NCI-H2081 (cell line): ENCODE measurements at regions not wholly inside any gene's neighbourhood (a gene's known extent, or its start where the extent isn't known, plus 50 kb on each side); places are given as distances from the start of the nearest gene placed in this dataset.
"Not testable (repeated sequence)": the region's sequence is repeated elsewhere in the genome, so short reads cannot be mapped to it uniquely, and the experiment has no call there.

Experiments
- DNase-seq, 2 experiments: peaks; one replicate each; lab custom pipeline; 2025; lab: John Stamatoyannopoulos, UW

DNA sequence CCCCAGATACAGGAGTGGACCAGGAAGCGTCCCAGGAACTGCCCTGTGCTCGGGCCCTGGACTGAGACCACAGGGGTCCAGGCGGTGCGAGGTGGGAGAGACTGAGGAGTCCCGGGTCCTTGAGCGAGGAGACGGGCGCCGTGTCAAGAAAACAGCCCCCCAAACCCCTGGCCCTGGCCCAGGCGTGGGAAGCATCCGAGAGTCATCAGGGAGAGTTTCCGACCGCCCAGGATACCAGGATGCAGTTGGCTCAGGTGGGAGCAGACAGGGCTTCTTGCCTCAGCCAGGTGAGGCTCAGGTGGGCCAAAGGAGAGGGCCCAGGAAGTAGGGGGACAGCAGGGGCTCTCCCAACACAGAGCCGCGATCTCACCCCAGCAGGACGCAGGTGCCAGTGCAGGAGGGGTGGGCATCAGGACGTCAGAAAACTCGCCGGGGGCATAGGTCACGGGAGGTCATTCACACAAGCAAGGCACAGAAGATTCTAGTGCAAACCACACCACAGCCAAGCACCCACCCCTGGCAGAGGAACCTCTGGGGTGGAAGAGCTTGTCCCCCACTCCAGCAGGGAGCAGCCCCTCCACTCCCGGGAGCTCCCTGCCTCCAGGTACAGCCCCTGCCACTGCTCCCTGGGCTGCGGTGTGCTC, 102.5 kb upstream of the EIF5 start:
- no peak for DNase-seq

DNA sequence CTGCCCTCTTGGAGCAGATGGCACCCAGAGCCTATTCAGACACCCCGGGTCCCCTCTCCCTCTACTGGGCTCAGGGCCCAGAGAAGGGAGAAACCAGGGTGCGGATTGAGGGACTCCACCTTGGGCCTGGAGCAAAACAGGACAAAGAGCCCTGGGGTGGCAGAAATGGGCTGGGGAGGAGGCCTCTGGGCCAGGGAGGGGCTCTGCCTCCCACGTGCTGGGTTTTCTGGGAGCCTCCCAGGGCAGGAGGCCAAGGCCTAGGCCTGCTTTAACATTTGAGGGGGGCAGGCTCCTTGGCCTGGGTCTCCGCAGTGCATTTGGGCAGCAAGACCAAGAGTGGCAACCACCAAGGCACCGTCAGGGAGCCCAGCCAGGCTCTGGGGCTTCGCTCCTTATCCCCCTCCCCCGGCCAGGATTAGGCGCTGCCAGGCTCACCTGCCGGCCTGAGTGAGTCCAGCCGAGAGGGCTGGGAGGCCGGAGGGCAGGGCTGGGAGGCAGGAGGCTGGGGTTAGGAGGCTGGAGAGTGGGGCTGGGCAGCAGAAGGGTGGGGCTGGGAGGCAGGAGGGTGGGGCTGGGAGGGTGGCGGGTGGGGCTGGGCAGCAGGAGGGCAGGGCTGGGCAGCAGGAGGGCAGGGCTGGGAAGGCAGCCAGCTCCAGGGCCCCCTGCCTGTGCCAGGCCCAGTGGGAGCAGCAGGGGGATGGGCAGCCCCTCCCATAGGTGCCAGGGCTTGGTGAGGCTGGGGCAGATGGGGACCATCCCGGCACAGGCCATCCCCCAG, 101.8 kb upstream of the EIF5 start:
- DNase-seq, result peak; percentile 70 to 77

DNA sequence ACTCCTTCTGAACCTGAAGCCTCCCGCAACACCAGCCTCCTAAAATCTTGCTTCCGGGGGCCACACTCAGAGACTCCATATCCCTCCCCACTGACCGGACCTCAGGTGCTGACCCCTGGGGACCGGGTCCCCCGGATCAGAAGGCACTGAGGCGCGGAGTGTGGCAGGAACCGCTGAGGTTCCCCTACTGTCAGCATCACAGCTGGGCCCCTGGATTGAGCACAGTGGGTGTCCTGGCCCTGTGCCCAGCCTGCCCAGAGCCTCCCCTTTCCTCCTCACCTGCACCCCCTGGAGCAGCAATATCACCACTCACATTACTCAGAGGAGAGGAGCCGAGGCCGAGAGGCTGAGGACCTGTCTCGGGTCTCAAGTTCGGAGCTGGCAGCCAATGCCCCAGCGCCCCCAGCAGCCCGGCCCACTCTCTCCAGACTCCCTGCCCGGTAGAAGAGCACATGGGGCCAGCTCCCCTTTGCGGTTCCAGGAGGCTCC, 101.2 kb upstream of the EIF5 start:
- DNase-seq, result peak; percentile 70 to 85

DNA sequence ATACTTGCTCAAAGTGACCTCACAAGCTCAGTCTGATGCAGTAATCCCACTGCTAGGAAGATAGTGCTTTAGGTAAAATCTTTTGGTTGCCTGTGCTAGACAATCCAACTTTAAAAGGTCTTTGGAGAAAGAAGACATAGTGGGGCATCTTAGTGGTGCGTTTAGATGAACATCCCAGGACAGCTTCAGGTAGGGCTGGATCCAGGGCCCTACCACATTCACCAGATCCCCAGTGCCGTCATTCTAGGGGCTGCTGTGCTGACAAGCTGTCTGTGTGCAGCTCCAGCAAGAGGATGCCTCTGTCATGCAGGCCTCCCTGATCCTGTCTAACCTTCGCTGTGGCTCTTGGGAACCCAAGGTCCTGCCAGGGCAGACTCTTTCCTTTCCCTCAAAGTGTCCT, 100.7 kb upstream of the EIF5 start:
- DNase-seq, result no peak

DNA sequence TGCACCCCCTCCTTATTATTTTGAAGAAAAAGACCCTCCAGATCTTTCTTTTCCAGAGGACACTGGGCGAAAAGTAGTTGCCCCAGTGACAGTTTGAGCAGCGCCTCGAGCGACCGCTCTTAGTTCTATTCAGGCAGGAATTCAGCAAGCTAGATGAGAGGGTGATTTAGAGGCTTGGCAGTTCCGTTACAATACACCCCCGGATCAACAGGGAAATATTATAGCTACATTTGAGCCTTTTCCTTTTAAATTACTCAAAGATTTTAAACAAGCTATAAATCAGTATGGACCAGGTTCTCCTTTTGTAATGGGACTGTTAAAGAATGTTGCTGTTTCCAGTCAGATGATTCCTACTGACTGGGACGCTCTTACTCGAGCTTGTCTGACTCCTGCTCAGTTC, 99.2 kb upstream of the EIF5 start:
- DNase-seq, result not testable (repeated sequence)

DNA sequence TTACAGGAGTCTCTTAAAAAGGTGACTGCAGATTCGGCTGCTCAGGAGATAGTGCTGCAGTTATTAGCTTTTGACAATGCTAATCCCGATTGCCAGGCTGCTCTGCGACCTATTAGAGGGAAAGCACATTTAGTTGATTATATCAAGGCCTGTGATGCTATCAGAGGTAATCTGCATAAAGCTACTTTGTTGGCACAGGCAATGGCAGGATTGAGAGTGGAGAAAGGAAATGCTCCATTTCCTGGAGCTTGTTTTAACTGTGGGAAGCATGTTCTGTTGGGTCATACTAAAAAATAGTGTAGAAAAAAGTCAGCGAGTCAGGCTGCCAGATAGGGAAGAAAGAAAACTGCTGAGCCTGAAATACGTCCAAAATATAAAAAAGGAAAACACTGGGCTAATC, 98.5 kb upstream of the EIF5 start:
- DNase-seq, result not testable (repeated sequence)

DNA sequence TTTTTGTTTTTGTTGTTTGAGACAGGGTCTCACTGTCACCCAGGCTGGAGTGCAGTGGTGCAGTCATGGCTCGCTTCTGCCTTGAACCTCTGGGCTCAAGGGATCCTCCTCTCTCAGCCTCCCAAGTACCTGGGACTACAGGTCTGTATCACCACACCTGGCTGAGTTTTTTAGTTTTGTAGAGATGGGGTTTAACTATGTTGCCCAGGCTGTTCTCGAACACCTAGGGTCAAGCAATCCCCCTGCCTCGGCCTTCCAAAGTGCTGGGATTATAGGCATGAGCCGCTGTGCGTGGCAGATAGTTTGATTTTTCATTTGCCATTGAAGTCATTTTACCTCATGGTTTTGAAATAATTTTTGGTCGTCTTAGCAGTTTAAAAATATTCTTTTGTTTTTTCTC, 94.3 kb upstream of the EIF5 start:
- no peak for DNase-seq

DNA sequence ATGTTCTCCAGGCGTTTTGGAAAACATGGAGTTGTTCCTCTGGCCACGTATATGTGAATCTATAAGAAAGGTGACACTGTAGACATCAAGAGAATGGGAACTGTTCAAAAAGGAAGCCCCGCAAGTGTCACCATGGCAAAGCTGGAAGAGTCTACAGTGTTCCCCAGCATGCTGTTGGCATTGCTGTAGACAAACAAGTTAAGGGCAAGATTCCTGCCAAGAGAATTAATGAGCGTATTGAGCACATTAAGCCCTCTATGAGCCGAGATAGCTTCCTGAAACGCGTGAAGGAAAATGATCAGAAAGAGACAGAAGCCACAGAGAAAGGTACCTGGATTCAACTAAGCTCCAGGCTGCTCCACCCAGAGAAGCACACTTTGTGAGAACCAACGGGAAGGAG, 92.5 kb upstream of the EIF5 start:
- DNase-seq, result no peak

DNA sequence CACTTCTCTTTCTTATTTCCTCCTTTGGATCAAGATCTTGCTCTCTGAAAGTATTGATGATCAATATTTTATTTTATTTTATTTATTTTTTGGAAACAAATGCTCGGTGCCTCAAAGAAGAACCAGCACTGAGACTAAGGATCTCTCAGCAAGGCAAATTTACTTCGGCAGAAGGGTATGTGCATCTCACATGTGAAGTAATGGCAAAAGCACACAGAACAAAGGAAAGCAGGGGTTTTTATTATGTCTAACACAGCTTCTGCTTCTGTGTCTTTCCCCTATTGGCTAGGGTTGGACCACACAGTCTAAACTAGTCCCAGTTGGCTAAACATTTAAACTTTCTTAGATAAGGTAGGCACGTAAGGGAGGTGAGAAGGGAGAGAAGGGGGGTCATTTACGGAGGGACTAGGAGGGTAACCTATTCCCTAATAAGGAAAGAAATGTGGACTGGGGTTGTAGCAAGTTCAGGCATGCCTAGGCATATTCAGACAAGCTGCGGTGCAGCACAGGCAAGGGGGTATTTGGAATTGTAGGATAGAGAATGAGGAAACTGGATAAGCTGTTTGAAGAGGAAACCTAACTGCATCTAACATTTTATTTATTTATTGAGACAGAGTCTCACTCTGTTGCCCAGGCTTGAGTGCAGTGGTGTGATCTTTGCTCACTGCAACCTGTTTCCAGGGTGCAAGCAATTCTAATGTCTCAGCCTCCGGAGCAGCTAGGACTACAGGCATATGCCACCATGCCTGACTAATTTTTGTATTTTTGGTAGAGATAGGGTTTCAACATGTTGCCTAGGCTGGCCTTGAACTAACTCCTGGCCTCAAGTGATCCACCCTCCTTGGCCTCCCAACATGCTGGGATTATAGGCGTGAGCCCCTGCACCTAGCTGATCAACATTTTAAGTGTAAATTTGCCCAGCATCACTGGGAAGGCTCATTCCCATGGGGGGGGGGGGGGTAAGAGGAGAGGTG, 90.0 kb upstream of the EIF5 start:
- no peak for DNase-seq

DNA sequence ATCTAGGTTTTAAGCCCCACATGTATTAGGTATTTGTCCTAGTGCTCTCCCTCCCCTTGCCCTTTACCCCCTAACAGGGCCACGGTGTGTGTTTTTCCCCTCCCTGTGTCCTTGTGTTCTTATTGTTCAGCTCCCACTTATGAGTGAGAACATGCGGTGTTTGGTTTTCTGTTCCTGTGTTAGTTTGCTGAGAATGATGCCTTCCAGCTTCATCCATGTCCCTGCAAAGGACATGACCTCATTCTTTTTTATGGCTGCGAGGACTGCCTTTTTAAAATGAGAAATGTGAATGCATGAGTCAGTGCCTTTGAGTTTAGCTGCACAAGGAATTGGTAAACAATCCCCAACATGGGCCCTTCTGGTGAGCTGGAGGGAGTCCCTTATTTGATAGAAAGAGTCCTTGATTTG, 88.4 kb upstream of the EIF5 start:
- DNase-seq, result not testable (repeated sequence)

DNA sequence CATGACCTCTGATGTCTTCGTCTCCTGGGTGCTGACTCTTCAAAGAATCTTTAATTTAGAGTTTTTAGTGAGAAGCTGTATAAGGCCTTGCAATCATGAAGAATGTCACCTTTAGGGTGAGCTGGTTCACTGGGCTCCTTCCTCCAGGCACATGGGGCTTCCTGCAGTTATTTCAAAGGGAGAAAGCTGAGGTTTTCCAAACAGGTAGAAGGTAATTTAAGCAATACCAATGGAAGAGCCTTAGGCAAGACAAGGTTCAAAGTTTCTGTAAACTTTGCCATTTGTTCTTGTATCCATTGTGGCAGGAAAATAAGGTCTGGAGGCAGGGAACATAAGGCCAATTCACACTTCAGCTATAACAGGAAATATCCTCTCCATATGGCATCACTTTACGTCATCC, 88.0 kb upstream of the EIF5 start:
- no peak for DNase-seq

DNA sequence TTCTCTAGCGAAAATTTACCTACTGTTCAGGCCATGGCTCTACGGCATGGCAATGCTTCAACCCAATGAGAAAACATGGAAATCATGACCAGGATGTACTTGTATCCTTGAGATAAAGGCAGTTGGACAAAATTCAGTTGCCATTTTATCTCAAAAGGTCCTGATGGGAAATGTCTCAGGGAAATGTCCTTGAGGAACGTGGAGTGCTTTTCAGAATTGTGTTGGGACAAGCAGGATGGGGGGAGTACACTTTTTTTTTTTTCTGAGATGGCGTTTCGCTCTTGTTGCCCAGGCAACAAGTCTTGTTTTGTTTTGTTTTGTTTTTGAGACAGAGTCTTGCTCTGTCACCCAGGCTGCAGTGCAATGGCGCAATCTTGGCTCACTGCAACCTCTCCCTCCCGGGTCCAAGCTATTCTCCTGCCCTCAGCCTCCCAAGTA, 86.8 kb upstream of the EIF5 start:
- DNase-seq, result no peak

DNA sequence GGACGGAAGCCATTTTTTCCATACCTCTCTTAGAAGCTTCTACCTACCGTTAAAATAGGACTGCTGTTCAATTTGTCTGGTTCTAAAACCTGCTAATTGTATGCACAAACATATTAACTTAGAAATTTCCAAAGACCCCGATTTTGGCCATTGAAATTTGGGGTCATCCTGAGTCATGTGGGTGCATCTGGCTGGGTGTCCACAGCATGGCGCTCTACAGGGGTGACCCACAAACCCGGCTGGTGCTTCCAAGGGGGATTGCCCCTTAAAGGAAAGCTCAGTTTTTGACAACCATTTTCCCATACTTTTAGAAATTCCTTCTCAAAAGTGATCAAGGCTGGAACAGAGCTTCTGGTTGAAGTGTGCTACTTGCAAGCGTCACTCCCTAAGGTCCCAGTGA, 83.9 kb upstream of the EIF5 start:
- DNase-seq, result no peak

DNA sequence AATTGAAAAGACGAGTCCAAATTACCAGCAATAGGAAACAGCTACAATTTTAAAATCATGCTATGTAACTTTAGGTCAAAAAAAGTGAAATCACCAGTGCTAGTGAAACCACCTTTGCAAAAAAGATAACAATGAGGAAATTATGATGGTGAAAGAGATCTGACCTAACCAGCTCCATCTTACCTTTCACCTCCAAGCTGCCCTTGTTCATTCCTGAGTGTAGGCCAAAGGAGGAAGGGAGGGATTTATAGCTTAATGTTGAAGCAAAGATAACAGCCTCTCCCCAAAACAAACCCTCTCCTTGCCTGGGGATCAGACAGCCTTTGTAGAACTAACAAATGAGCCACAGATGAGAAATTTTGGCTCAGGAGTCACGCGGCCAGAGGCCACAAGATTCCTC, 83.2 kb upstream of the EIF5 start:
- no peak for DNase-seq

DNA sequence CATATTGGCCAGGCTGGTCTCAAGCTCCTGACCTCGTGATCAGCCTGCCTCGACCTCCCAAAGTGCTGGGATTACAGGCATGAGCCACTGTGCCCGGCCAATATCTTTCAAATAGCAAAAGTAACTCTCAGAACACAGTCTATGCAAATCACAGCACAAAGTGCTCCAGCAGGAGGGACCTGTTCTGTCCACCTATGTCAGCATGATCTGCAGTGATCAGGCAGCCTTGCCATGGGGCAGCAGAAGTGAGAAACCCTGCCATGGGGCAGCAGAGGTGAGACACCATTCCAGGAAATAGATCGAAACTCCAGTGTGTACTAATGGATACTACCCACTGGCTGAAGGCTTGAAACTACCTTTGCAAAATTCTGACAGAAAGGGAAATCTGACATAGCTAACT, 78.5 kb upstream of the EIF5 start:
- no peak for DNase-seq

DNA sequence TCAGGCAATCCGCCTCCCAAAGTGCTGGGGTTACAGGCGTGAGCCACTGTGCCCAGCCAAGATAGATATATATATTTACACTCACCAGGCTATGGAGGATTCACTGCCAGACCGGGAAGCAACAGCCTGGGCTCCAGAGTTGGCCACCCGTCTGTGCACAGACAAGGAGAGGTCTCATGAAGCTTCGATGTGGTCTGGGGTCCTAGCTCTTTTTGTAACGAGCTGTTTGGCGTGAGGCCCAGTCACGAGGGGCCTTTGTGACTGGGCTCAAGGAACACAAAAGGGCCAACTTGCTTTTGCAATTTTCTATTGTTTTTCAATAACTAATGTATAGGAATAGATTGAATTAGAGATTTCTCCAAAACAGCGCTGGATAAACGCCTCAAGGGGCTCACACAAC, 77.6 kb upstream of the EIF5 start:
- DNase-seq, result no peak

DNA sequence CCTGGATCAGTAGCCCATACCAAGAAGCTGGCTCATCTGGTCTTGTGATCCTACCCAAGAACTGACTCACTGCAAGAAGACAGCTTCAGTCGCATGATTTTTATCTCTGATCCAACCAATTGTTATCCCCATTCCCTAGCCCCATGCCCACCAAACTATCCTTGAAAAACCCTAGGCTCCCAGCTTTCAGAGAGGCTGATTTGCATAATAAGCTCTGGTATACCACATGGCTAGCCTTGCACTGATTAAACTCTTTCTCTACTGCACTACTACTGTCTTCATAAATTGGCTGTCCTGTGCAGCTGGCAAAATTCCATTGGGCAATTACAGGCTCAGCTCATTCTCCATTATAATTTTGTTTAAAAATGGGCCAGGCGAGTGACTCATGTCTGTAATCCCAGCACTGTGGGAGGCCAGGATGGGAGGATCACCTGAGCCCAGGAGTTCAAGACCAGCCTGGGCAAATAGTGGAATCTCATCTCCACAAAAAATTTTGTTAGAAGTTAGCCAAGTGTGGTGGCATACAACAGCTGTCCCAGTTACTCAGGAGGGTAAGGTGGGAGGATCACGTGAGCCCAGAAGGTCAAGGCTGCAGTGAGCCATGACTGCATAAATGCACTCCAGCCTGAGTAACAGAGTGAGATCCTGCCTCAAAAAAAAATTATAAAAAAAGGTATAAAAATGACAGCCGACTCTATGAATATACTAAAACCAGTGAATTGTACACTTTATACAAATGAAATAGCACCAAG, 76.7 kb upstream of the EIF5 start:
- peak; percentile 8 to 66 for DNase-seq

DNA sequence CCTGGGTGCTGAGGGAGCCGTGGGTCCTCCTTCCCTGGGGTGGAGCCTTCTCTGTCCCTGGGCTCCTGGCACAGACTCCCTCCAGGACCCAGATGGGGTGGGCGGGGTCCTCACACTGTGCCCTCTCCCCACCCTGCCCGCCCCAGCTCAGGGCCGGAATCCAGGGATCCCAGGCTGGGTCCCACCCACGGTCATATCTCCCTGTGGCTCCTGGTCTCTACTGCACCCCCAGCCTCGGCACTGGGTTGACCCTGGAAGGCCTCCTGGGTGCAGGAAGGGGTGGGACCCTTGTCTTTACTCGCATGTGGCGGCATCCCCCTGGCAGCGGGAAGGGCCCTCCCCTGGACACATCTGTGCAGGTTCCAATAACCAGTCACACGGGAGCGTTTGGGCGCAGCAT, 75.8 kb upstream of the EIF5 start:
- no peak for DNase-seq

DNA sequence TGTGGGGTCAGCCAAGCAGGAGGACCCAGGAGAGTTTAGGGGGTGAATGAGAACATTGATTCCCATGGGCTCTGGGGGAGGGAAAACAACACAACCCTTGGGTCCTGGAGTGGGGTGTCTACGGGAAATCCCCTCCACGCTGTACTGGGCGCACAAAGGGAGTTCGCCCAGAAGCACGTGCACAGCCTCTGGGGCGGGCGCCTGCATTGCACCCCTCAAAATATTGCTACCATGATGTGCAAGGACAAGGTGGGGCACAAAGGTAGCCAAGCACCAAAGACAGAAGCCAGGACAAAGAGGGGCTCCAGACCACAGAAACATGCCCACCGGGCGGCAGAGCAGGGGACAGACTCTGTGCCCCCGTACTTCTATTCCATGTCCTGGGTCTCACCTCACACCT, 74.9 kb upstream of the EIF5 start:
- DNase-seq, result no peak

DNA sequence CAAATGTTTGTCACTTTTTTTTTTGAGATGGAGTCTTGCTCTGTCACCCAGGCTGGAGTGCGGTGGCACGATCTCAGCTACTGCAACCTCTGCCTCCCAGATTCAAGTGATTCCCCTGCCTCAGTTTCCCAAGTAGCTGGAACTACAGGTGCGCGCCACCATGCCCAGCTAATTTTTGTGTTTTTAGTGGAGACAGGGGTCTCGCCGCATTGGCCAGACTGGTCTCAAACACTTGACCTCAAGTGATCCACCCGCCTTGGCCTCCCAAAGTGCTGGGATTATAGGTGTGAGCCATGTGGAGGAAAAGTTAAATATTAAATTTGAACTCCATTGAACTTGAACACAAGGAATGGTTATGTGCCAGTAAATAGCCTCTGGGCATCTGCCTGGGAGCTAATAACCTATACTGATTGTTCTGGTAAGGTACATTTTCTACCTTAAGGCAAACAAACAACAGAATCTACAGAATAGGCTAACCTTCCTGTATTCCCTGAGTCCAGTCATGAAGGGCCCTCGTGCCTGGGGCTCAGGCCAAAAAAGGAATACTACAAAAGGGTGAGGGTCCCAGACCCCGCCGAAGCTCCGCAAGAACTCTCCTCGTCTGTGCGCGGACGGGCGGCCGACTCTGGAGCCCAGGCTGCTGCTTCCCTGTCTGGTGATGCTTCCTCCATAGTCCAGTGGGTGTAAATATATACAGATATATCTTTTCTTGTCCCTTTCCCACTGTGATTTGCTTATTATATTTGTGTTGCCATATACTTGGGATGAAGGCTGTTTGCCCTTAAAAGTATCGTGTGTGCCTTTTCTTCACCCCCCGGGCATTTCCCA, 74.0 kb upstream of the EIF5 start:
- DNase-seq, result peak in 1 of 2 experiments; percentile 61

DNA sequence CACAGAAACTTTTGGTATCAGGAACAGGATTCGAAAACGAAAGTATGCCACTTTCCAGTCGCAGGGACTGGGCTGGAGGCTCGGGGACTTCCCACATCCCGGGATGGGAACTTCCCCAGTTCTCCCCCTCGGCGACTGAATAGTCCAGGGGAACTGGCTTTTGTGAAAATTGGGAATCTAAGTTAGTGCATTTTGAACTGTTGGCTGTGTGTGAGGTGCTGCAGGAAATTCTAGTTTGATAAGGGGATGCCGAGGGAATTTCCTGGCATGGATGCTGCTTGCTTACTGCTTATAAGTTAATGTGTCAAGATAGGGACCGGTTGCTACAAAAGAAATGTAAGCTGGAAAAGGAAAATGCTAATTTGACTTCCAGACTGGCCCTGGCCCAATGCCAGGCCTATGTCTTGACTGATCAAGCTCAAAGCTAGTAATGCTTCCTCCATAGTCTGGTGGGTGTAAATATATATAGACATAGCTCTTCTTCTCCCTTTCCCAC, 73.4 kb upstream of the EIF5 start:
- peak; percentile 32 to 54 for DNase-seq
